Muscle of arm (tissue), 1 donor: ENCODE measurements at regions not wholly inside any gene's neighbourhood (a gene's known extent, or its start where the extent isn't known, plus 50 kb on each side); places are given as distances from the start of the nearest gene placed in this dataset.

Source experiments
- DNase-seq: peaks from one replicate; pipeline ENCODE4 v3.0.0-alpha.2; 2013

DNA sequence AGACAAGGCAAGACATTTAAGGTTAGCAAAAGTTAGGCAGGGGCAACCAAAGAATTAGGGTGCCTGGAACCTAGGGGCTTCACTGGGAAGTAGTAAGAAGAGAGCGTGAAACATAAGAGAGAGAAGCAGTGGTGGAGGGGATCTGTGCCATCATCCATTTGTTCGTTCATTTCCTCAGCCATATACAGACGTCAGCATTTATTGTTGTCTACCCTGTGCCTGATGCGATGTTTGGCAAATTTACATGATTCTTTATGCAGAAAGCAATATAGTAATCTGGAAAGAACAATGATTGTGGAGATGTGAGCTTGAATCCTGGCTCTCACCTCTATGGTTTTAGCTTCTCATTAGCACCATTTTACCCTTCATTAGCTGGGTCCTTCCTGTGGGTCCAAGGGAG lies 477.5 kb upstream of the MPDZ start:
- no peak for DNase-seq

DNA sequence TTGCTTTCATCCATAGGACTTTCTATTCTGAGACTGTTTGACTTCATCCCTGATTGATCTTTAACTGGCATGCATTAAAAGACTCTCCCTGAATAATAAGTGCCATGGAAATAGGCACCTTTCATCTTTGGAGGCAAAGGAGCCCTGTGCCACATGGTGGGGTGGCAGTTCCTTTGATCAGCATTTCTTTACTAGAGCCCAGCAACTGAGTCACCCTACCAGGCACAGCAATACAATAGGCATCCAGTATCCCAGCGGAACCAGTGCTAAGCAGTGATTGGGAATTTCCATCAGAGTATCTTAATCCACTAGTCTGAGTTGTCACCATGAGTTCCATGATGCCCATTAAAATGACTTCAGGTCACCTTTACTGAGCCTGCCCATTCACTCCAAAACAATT lies 476.1 kb upstream of the MPDZ start:
- no peak for DNase-seq

DNA sequence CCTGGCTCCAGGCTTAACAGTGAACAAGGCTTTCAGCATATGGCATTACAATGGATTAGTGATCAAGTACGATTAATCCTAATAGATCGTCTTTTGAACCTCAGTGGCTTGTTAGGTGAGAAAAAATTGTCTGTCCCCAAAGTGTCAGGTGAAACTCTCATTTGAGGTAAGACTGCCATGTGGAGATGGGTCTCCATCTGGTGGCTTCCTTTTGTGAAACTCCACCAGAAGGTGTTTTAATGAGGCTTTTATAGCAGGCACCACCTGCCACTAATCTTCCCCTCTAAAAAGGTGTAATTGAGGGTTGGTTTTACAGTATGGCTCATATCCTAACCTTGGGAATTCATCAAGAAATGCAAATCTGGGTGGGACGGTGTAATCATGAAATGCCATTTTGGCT lies 471.1 kb upstream of the MPDZ start:
- DNase-seq = no peak

DNA sequence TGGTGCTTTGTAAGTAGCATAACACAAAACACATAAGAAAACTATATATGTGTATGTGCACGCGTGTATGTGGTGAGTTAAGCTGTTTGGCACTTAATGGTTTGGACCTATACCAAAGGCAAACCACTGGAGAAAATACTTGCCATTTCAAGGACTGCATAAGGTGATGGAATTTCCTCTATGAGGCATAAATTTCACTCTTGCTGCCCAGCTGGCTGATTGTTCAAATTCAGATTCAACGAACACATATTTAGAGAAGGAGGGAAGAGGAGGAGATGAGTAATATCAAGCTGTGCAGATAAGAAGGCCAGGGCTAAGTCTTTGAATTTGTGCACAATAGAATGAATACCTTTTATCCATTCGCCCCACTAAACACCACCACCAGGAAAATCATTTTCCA lies 470.6 kb upstream of the MPDZ start:
- DNase-seq = no peak

DNA sequence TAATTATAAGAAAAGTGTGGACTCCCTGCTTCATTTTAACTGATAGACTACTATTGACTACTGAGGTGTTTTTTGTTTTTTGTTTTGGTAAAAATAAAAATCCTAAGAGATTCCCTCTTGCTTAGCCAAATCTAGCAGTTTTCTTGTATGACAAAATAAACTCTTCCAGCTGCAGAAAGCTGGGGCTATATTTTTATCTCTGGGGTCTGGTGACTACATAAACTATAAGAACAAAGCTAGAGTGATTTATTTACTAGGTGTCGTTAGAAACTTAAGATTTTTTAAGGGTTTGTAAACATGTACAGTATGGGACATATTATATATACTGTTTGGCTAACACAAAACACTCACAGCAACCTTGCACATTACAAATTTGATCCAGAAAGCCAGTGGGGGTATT lies 467.4 kb upstream of the MPDZ start:
- DNase-seq = no peak

DNA sequence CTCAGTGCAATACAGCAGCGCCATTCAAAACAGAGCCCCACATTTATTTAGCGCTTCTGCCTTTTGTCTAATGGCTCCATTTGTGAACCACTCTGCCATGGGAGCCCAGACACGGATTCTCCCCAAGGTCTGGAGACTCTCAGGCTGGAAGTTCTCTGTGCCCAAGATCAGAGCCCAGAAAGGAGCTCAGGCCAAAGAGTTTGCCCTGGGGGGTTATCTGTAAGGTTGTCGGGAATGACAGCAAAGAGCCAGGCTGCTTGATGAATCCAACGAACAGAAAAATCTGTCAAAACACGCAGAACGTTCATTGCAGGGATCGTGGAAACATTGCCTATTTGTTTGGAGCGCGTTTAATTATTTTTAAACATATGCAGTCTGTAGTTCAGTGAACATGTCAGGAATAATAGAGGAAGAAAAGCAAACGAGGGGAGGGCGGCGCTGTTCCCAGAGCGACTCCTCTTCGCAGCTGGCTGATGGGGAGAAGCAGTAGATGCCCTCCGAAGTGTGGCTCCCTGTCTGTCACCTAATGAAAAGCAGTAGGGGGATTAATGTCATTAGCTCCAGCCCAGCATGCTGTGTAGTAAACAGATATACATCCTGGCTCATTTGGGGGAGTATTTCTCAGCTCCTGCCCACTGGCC lies 464.9 kb upstream of the MPDZ start:
- DNase-seq = no peak

DNA sequence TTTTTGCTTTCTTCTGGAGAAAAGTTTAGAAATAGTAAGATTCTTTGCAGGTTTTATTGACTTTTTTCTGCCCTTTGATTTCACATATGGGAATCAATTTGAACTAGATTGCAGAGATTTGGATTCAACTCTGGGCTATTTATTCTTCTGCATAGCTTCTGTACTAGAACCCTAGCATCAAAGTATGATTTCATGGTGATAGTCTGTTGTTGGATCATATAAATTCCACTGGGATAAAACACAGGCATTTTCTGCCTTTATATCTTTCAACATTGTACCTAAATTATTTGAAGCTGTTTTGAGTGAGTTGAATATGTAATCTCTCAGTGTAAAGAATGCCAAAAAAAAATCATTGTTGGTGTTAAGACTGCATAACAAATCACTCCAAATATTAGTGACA lies 458.4 kb upstream of the MPDZ start:
- DNase-seq = no peak

DNA sequence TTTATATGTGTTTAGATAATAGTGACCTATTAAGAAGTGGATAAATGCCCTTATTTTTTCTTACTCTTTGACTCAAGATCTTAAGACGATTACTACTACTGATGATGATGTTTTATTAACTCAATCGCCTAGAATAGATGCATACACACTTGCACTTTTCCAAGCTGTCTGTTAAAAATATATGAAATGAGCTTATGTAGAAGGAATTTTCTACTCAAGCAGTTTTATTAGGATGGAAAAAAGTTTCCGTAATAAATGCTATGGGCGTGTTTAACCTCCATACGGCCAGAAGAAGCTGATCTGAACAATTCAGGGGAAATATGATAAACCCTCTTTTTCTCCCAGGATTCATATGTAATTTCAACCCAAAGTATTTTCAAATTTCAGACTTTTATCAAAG lies 455.7 kb upstream of the MPDZ start:
- DNase-seq = peak; percentile 55

DNA sequence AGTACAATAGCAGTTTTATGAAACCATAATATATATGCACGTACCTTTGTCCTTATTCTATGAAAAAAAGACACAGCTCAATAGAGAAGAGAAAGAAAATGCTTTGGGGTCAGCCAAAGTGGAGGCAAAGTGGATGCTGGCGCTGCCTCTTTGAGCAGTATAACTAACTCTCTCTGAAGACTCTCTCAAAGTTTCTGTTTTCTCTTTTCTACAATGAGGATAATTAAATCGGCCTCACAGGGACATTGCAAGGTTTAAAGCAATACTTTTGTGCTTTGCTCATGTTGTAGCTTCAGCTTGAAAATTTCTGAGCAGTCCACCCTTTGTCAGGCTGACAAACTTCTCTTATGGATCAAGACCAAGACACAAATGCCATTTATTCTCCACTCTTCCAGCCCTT lies 455.1 kb upstream of the MPDZ start:
- DNase-seq = peak; percentile 71

DNA sequence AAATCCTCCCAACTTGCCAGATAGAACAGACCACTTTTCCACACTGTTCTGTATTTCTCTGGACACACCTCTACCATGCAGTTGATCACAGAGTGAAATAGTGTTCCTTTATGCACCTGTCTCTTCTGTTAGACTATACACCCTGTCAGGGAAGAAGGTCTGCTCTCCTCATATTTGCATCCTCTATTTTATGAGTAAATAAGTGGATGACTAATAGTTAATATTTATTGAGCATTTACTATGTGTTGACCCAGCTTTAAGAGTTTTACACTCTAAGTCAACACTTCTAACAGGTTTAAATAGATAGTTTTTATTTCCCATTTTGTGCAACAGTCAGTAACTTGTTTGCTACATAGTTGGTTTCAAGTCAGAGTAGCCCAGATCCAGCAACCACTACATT lies 452.8 kb upstream of the MPDZ start:
- no peak for DNase-seq

DNA sequence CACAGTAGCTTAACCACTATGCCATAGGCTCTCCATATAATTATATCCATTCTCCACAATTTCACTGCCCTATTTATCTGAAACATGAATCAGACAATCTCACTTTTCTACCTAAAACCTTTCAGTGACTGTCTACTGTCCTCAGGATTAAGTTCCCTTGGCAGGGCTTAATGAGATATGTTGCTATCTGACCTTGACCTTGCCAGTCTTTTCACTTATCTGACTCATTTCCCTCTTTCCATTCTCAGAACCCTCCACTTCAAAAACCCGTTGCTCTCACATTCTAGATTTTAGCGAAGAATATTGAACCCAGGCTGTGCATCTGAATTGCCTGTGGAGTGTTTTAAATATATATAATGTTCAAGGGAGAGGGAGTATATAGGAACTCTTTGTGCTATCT lies 452.1 kb upstream of the MPDZ start:
- no peak for DNase-seq

DNA sequence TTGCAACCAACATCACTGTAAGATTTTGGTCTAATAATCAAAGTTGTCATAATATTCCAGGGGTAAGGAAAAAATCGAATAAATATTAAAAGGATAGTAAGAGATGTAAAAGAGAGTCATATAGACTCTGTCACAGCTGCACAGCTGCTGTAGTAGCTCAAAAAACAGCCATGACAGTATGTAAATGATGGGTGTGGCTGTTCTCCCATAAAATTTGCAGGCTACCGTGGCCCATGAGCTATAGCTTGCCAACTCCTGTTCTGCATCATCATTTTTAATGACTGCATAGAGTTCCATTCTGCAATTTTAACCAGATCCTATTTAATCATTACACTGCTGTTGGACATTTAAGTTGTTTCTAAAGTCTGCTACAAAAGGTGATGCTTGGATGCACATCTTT lies 450.5 kb upstream of the MPDZ start:
- DNase-seq = no peak

DNA sequence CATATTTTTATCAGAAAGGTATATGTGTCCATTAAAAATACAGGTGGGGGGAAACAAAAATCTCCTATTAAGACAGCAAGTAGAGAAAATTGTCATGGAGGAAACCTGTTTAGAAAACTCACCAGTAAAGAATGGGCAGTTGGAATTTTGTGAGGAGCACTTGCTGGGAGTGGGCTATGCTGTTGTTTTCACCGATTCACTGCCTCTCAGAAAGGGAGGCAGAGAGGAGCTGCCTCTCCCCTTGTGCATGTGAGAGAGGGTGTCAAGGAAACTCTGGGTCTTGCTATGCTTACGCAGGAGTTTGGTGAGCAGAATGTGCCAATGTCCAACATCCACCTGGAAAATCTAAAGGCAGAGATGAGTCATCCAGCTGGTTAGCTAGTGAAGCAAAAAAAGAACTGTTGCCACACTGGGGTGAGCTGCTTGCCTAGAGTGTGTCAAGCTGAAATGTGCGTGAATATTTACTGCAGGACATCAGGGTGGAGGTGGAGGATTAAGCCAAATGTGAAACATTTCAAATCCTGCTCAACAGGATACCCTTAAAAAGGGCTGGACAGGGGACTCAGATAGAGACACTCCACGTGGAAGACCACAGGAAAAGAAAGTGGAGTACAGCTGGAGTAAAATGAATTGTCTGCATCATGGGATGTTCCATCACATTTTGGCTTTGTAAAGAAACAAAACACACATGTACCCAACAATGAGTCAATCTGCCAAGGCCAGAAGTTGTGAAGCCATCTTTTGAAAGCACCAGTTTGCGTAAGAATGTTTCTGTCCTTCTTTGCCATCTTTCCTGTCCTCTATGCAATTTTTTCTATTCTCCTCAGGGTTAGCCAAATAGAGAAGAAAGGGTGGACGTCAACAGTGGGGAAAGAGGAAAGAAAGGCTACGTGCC lies 449.7 kb upstream of the MPDZ start:
- no peak for DNase-seq

DNA sequence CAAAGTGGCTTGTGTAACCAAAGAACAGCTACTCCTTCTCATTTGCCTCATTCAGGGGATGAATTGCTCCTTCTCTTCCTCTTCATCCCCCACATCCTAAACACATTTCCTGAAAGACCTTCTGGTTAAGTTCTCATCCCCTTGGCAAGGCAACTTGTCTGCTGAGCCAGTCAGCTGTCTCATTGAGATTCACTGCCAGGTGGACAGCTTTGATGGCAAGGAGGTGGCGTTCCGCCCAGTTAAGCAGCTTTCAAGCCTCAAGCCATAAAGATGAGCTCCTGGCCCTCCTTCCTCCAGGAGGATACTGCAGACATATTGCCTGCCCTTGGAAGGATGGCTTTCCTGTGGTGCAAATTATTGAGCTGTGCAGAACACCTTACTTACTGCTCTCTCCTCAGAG lies 448.6 kb upstream of the MPDZ start:
- peak; percentile 81 for DNase-seq

DNA sequence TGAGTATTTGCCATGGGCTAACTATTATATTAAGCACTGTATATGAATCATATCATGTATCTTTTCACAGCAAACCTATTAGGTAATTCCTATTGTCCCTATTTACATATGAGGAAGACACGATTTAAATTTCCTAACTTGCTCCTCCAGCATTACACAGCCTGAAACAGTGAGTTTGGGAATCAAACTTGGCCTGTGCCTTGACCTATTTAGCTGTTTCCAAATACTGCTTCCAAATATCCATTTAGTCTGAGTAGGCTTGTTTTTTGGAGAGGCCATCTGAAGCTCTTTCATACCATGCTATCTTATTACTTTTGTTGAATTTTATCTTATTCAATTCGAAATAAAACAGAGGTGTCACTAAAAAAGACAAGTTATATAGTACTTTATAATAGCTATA lies 447.3 kb upstream of the MPDZ start:
- DNase-seq = peak; percentile 62

DNA sequence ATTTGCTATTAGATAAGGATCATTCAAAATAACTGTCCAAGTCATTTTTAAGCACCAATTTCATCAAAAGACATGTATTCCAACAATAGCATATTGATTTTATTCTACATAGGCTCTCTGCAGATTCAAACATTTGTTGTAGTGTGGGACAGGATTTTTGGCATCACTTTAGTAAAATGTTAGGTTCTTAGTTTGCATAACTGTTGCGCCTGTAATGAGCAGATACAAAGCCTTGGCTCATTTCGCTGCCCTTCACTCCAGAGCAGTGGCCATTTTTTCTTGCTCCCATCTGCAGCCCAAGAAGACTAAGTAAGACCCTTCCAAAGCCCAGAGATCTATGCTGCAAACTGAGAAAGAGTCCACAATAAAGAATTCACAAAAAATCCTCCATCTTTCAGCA lies 446.0 kb upstream of the MPDZ start:
- DNase-seq = no peak

DNA sequence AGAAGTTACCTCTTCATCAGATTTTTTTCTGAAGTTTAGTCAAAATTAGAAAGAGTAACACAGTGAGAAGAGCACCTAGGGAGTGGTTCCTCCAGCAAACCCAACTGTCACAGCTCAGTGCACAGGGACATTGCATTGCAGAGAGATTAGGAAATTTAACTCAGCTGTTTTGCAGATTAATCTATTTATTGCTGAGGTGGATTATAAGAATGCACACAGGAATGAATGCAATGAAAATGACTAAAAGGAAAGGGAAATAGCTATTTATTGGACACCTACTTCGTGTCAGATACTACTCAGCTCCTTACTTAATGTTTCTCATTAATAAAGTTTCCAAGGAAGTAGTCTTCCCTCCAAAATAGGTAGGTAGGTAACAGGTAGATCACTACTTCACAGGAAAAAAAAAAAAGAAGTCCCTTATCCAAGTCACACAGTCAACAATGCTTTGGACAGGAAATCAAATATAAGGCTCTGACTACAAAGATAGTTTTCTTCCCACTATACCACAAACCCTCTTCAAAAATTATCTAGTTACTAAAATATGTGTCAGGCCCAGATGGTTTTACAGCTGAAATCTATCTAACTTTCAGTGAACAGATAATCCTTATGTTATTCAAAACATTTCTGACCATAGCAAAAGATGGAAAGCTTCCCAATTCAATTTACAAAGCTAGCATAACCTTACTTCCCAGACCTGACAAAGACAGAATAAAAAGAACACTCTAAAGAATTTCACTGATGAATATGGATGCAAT lies 442.2 kb upstream of the MPDZ start:
- no peak for DNase-seq

DNA sequence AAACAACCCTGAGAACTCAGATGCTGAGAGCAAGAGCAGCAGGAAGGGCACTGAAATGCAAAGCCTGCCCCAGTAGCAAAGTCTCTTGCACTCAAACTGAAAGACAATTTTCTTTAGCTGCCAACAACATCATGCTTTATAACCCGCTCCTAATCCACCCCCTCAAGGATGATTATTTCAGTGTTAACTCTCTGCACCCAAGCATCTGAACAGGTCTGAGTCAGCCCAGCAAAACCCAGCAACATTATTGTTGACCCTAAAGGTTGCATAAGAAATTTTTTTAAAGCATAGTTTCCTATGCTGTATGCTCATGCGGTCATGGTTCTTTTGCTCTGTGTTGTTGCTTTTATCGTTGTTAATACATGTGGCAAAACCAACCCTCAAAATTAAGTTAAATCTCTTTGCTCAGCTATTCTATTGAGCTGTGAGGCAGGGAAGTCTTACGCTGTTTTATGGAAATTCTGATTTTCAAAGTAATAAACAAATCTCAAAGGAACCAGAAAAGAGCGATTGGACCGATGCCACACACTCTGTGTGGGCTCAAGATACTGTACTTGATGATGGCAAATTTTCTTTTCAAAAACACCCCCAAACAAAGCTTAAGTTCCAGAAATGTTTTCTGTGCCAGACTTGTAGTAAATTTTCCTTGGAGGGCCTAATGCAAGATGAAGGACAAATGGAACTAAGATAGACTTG lies 440.6 kb upstream of the MPDZ start:
- no peak for DNase-seq

DNA sequence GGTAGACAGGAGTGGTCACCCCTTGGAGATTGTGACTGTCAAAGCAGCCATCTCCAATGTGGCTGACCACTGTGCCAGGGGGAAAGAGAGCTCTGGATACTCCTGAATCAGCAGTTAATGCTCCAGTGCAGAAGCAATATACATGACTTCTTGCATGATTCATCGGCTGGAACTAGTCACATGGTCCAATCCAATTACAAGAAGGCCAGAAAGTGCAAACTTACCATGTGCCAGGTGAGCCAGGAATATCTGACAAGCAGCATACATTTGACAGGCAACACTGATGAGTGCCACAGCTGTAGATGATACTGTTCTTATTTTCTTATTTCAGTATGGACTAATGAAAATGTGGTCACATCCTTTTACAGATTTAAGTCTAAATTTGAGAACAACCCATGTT lies 440.0 kb upstream of the MPDZ start:
- no peak for DNase-seq

DNA sequence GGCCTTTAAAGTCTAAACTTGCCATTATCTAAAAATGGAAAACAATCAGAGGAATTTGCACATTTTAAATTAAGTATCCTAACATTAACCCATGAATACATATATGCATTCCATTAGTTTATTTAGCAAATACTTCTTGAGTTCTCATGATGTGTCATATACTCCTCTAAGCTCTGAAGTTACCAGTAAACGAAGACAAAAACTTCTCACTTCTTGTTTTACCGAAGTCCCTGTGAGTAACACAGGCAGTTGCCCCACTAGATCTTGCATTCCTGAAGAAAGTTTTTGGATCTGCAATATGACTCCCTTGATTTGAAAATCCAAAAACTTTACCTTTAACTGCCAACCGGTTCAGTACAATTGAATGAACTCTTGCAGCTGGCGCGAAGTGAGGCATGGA lies 439.0 kb upstream of the MPDZ start:
- DNase-seq = no peak

DNA sequence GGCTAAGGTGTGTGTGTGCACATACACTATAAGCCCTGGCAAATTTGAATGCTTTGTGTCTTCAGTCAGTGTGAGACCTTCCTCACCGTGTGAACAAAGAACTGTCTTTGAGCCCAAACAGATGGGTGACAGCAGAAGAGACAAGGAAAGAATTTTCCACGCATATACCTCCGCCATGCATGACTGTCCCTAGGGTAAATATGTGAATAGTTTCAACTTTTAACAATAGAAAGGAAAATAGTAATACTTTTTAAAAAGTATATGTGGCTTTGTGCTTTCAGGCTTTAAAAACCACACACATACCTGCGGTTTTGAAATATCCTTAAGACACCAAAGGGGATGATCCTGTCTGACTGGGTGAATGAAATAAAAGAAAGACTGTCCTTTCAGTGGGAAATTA lies 438.6 kb upstream of the MPDZ start:
- no peak for DNase-seq

DNA sequence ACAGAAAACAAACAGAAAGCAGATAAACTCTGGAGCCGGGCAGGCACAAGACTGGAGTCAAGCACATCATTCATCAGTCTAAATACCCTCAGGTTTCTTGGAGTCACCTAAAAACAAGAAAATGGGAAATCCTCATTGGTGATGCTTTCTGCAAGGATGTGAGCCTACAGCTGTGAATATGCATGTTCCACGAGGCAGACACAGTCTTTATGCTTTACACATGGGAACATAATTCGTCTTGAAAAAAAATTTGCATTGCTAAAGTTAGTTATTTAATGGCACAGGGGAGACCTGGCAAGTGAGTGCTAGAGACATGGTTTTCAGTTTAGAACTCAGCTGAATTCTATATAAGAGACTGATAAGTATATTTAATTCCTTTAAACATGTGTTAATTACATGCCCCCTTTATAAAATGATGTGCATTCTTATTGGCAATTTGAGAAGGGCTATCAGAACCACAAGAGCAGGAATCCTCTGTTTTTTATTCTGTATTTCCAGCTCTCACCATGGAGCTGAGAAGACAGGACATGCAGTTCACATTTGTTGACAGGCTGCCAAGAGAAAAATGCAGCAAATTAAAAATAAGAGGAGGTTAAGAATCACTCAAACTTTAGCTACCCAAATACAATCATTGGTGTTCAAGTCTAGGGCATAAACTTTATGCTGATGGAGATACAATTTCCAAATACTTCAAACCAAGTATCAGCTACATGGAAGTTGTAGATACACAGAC lies 438.0 kb upstream of the MPDZ start:
- peak; percentile 60 for DNase-seq
